Astrocyte (in vitro differentiated cells and primary cell): ENCODE measurements at regions not wholly inside any gene's neighbourhood (a gene's known extent, or its start where the extent isn't known, plus 50 kb on each side); places are given as distances from the start of the nearest gene placed in this dataset.
"Not testable (repeated sequence)": the region's sequence is repeated elsewhere in the genome, so short reads cannot be mapped to it uniquely, and the experiment has no call there.

Experiments
- DNase-seq: peaks from one replicate; pipeline ENCODE4 v3.0.0-alpha.2; 2010; ENCODE audit warnings: low read depth
- FAIRE-seq: peaks from 2 replicates; lab custom pipeline; 2011; peaks lifted over from hg19 to GRCh38; lab: Jason Lieb, UNC
- H2AFZ ChIP-seq: 2 replicates; pipeline ENCODE4 v1.6.0; 2012; ENCODE audit warnings: low read depth, low read length, inconsistent platforms
- H3K27ac ChIP-seq: 2 replicates; pipeline ENCODE4 v1.5.1; 2011; ENCODE audit warnings: low read depth, low read length, inconsistent platforms
- H3K27me3 ChIP-seq: 2 replicates; pipeline ENCODE4 v1.6.0; 2011; ENCODE audit warnings: low read length, inconsistent platforms; ENCODE audit not compliant: insufficient read depth
- H3K36me3 ChIP-seq: 2 replicates; pipeline ENCODE4 v1.5.1; 2011; ENCODE audit warnings: low read length, inconsistent platforms; ENCODE audit not compliant: insufficient read depth
- H3K4me1 ChIP-seq: 2 replicates; pipeline ENCODE4 v1.5.1; 2011; ENCODE audit warnings: low read length, inconsistent platforms; ENCODE audit not compliant: insufficient read depth
- H3K4me2 ChIP-seq: 2 replicates; pipeline ENCODE4 v1.6.0; 2012; ENCODE audit warnings: low read length, inconsistent platforms
- H3K4me3 ChIP-seq: 2 replicates; pipeline ENCODE4 v1.5.1; 2011; ENCODE audit warnings: low read depth, mild to moderate bottlenecking, low read length, inconsistent platforms; ENCODE audit not compliant: insufficient read depth
- H3K79me2 ChIP-seq: 2 replicates; pipeline ENCODE4 v1.6.0; 2012; ENCODE audit warnings: mild to moderate bottlenecking, low read length, inconsistent platforms; ENCODE audit not compliant: insufficient read depth
- H3K9ac ChIP-seq: 2 replicates; pipeline ENCODE4 v1.6.0; 2012; ENCODE audit warnings: mild to moderate bottlenecking, low read length, inconsistent platforms
- H3K9me3 ChIP-seq: 2 replicates; pipeline ENCODE4 v1.5.1; 2012; ENCODE audit warnings: low read depth, mild to moderate bottlenecking, low read length, inconsistent platforms; ENCODE audit not compliant: insufficient read depth
- H4K20me1 ChIP-seq: 2 replicates; pipeline ENCODE4 v1.6.0; 2012; ENCODE audit warnings: low read length, inconsistent platforms; ENCODE audit not compliant: insufficient read depth
- H3K27ac Mint-ChIP-seq: one replicate; pipeline ENCODE4 v1.8.0; 2021; ENCODE audit warnings: mild to moderate bottlenecking, mixed read lengths; ENCODE audit not compliant: unreplicated experiment
- H3K27me3 Mint-ChIP-seq: one replicate; pipeline ENCODE4 v1.8.0; 2021; ENCODE audit warnings: low read depth, mixed read lengths; ENCODE audit not compliant: unreplicated experiment
- H3K36me3 Mint-ChIP-seq: one replicate; pipeline ENCODE4 v1.8.0; 2021; ENCODE audit warnings: low read depth, mixed read lengths; ENCODE audit not compliant: unreplicated experiment
- H3K4me1 Mint-ChIP-seq: one replicate; pipeline ENCODE4 v1.8.0; 2021; ENCODE audit warnings: low read depth, mixed read lengths; ENCODE audit not compliant: unreplicated experiment
- H3K4me3 Mint-ChIP-seq: one replicate; pipeline ENCODE4 v1.8.0; 2021; ENCODE audit warnings: mild to moderate bottlenecking, moderate library complexity, mixed read lengths; ENCODE audit not compliant: unreplicated experiment
- H3K9me3 Mint-ChIP-seq: one replicate; pipeline ENCODE4 v1.8.0; 2021; ENCODE audit warnings: mild to moderate bottlenecking, mixed read lengths; ENCODE audit not compliant: unreplicated experiment
- EZH2 ChIP-seq: IDR thresholded peaks from 2 replicates; pipeline ENCODE4 v1.6.1; 2012; ENCODE audit warnings: mild to moderate bottlenecking, low read length, inconsistent platforms; ENCODE audit not compliant: insufficient read depth
- TF ChIP-seq, protein P1 (sequence below): IDR thresholded peaks from 2 replicates; pipeline ENCODE4 v1.5.1; 2011; ENCODE audit warnings: low read depth, mild to moderate bottlenecking, inconsistent platforms, low read length, moderate library complexity; ENCODE audit not compliant: insufficient read depth

DNA sequence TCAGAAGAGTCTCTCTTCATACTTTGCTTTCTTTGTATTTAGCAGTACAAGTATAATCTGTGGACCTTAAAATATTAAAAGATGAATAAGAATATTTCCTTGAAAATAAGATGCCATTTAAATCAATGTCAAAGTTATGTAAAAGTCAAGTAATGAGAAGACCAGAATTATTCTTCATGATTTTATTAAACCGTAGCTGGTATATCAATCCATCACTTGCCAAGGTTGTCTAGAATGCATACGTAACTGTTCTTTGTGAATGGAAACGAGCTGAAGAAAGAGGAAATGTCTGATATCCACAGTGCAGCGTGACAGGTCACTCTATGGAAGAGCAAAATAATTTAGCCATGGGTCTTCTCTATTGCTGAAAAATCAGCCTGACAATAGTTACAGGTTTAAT lies 488.7 kb upstream of the CCNG1 start:
- Histone ChIP-seq H4K20me1 (no peaks in the 10 kb centered on the region), H3K79me2 (no peaks in the 10 kb centered on the region), H3K27me3 (no peaks in the 10 kb centered on the region), H2AFZ (no peak overlapping the region), H3K4me2 (no peak overlapping the region), H3K4me1 (no peaks in the 10 kb centered on the region), H3K27ac (no peak overlapping the region), H3K4me3 (no peak overlapping the region), H3K36me3 (no peaks in the 10 kb centered on the region), H3K9me3 (no peaks in the 10 kb centered on the region), H3K9ac (no peak overlapping the region)
- Mint-ChIP-seq H3K4me1 (no peaks in the 10 kb centered on the region), H3K27ac (no peak overlapping the region), H3K27me3 (no peaks in the 10 kb centered on the region), H3K9me3 (no peaks in the 10 kb centered on the region), H3K36me3 (no peaks in the 10 kb centered on the region), H3K4me3 (no peak overlapping the region)
- TF ChIP-seq, protein P1, sequence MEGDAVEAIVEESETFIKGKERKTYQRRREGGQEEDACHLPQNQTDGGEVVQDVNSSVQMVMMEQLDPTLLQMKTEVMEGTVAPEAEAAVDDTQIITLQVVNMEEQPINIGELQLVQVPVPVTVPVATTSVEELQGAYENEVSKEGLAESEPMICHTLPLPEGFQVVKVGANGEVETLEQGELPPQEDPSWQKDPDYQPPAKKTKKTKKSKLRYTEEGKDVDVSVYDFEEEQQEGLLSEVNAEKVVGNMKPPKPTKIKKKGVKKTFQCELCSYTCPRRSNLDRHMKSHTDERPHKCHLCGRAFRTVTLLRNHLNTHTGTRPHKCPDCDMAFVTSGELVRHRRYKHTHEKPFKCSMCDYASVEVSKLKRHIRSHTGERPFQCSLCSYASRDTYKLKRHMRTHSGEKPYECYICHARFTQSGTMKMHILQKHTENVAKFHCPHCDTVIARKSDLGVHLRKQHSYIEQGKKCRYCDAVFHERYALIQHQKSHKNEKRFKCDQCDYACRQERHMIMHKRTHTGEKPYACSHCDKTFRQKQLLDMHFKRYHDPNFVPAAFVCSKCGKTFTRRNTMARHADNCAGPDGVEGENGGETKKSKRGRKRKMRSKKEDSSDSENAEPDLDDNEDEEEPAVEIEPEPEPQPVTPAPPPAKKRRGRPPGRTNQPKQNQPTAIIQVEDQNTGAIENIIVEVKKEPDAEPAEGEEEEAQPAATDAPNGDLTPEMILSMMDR = no peak
- no peak for TF ChIP-seq EZH2
- DNase-seq = no peak
- no peak for FAIRE-seq

DNA sequence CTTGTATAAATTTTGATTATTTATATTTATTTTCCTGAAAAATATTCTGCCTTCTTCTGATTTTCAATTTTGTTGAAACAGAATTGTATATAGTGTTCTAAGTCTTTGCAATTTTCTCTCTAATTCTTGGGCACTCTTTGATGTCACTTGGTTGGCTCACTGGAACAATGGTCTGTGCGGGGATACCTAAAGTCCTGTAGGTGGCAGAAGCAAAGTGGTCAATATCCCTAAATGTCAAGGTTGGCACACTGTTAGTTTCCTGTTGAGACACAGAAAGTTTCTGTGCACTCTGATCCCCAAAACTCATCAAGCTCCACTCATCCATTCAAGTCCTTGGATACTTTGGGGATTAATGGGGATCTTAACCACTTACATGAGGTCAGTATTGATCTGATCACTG lies 480.8 kb upstream of the CCNG1 start:
- no peak overlapping the region for H3K9ac ChIP-seq
- no peak overlapping the region for H3K4me3 ChIP-seq
- TF ChIP-seq EZH2 = no peak
- TF ChIP-seq, protein P1 = no peak
- H3K27me3 ChIP-seq = no peaks in the 10 kb centered on the region
- no peak overlapping the region for H2AFZ ChIP-seq
- Mint-ChIP-seq H3K9me3 (no peaks in the 10 kb centered on the region), H3K4me3 (no peak overlapping the region), H3K36me3 (no peaks in the 10 kb centered on the region), H3K27ac (no peak overlapping the region), H3K4me1 (no peaks in the 10 kb centered on the region), H3K27me3 (no peaks in the 10 kb centered on the region)
- H3K79me2 ChIP-seq = no peaks in the 10 kb centered on the region
- H3K36me3 ChIP-seq = no peaks in the 10 kb centered on the region
- H3K9me3 ChIP-seq = no peaks in the 10 kb centered on the region
- no peak overlapping the region for H3K4me2 ChIP-seq
- no peaks in the 10 kb centered on the region for H3K4me1 ChIP-seq
- H3K27ac ChIP-seq = no peak overlapping the region
- DNase-seq = no peak
- no peaks in the 10 kb centered on the region for H4K20me1 ChIP-seq
- FAIRE-seq = no peak

DNA sequence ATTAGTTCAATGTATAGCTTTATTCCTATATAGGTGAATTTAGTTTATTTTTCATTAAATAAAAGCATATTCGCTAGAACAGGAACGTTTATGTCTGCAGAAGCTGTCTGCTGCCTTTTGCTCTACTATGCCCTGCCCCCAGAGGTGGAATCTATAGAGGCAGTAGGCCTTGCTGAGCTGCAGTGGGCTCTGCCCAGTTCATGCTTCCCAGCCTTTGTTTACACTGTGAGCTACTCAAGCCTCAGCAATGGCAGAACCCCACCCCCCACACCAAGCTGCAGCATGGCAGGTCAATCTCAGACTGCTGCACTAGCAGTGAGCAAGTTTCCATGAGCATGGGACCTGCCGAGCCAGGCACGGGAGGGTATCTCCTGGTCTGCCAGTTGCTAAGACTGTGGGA lies 473.3 kb upstream of the CCNG1 start:
- not testable (repeated sequence) for H3K9ac ChIP-seq, H3K4me3 Mint-ChIP-seq, H2AFZ ChIP-seq, H3K4me2 ChIP-seq, H3K27me3 ChIP-seq, H3K4me1 Mint-ChIP-seq, H3K36me3 Mint-ChIP-seq, DNase-seq, H3K9me3 Mint-ChIP-seq, H3K4me1 ChIP-seq, FAIRE-seq, H3K4me3 ChIP-seq, H3K36me3 ChIP-seq, H3K9me3 ChIP-seq, H3K27ac Mint-ChIP-seq, H3K27me3 Mint-ChIP-seq, H3K27ac ChIP-seq, H3K79me2 ChIP-seq, H4K20me1 ChIP-seq
